NB4 (cell line): ENCODE measurements at regions not wholly inside any gene's neighbourhood (a gene's known extent, or its start where the extent isn't known, plus 50 kb on each side); places are given as distances from the start of the nearest gene placed in this dataset.

Experiments
- DNase-seq: peaks from one replicate; pipeline ENCODE4 v3.0.0; 2010; ENCODE audit warnings: low read depth
- H3K4me3 ChIP-seq: one replicate; pipeline ENCODE4 v1.5.1; 2011; ENCODE audit warnings: mild to moderate bottlenecking, low read depth, low read length, moderate library complexity
- CTCF ChIP-seq: IDR thresholded peaks from one replicate; pipeline ENCODE4 v1.5.1; 2012; ENCODE audit warnings: low read depth, low read length
- MAX ChIP-seq: IDR thresholded peaks from 2 replicates; pipeline ENCODE4 v1.6.1; 2011; ENCODE audit warnings: low read depth, low read length
- MYC ChIP-seq: IDR thresholded peaks from 2 replicates; pipeline ENCODE4 v1.6.1; 2011; ENCODE audit warnings: low read depth, low read length
- POLR2A ChIP-seq: IDR thresholded peaks from 2 replicates; pipeline ENCODE4 v1.6.1; 2011; ENCODE audit warnings: mild to moderate bottlenecking; ENCODE audit not compliant: insufficient read length; ENCODE audit errors: extremely low read depth

GRCh38 chr3:86161493-86161892, 829.5 kb downstream of the VGLL3 start:
- no peak for DNase-seq
- TF ChIP-seq MYC (no peak), POLR2A (no peak), MAX (no peak), CTCF (no peak)
- no peak overlapping the region for H3K4me3 ChIP-seq

- no peak overlapping the region for H3K4me3 ChIP-seq
- DNase-seq, result no peak
- TF ChIP-seq MAX, result no peak
- no peak for TF ChIP-seq POLR2A
- no peak for TF ChIP-seq CTCF
- TF ChIP-seq MYC, result no peak
Measured at GRCh38 chr3:86152620-86153019, 838.3 kb downstream of the VGLL3 start.

GRCh38 chr3:86149054-86149453, 841.9 kb downstream of the VGLL3 start:
- no peak for DNase-seq
- no peak overlapping the region for H3K4me3 ChIP-seq
- TF ChIP-seq MAX, result no peak
- TF ChIP-seq MYC, result no peak
- no peak for TF ChIP-seq POLR2A
- TF ChIP-seq CTCF, result no peak

GRCh38 chr3:86147119-86147518, 843.8 kb downstream of the VGLL3 start:
- no peak overlapping the region for H3K4me3 ChIP-seq
- TF ChIP-seq MYC (no peak), MAX (no peak), POLR2A (no peak), CTCF (no peak)
- peak; percentile 2 for DNase-seq

- DNase-seq, result no peak
- no peak overlapping the region for H3K4me3 ChIP-seq
- no peak for TF ChIP-seq CTCF
- TF ChIP-seq MAX, result no peak
- TF ChIP-seq POLR2A, result no peak
- no peak for TF ChIP-seq MYC
Measured at GRCh38 chr3:86126552-86126951, 864.4 kb downstream of the VGLL3 start.
